IMR-90 (cell line): ENCODE measurements at regions not wholly inside any gene's neighbourhood (a gene's known extent, or its start where the extent isn't known, plus 50 kb on each side); places are given as distances from the start of the nearest gene placed in this dataset.

Source experiments
- ATAC-seq: fragments of 200-7000 bp; cut with Tn5 transposase; 2 replicates; pipeline ENCODE4 v1.9.1; 2020; ENCODE audit warnings: low read depth, mild to moderate bottlenecking, moderate library complexity
- BruUV-seq: library from RNA; stranded (reverse); fragments of 400-500 nt; replicated peaks from 2 replicates; lab custom pipeline; 2021; lab: Mats Ljungman, UMichigan
- CTCF ChIA-PET: fragments of 300-600 bp; formaldehyde crosslinking; extraction: SDS; loops from one replicate; lab custom pipeline; 2021; ENCODE audit warnings: antibody characterized with exemption; lab: Yijun Ruan, JAX
- POLR2A ChIA-PET: fragments of 300-600 bp; sonication (Branson Sonifier 250); formaldehyde crosslinking; loops from one replicate; lab custom pipeline; 2022; ENCODE audit warnings: antibody characterized with exemption; ENCODE audit not compliant: unreplicated experiment; lab: Charles Lee
- DNase-seq: peaks from one replicate; pipeline ENCODE4 v3.0.0; 2013
- H2AFZ ChIP-seq: replicated peaks from 2 replicates; pipeline ENCODE3; 2013; ENCODE audit warnings: low read length, mild to moderate bottlenecking; ENCODE audit not compliant: poor library complexity
- H2AK5ac ChIP-seq: 2 replicates; pipeline ENCODE4 v1.6.1; 2013; ENCODE audit warnings: low read depth, low read length, inconsistent platforms
- H2AK9ac ChIP-seq: replicated peaks from 2 replicates; pipeline ENCODE3; 2013; ENCODE audit warnings: mild to moderate bottlenecking, low read depth, low read length, moderate library complexity; ENCODE audit not compliant: poor library complexity
- H2BK120ac ChIP-seq: 2 replicates; pipeline ENCODE4 v1.6.1; 2013; ENCODE audit warnings: low read depth, low read length, inconsistent platforms
- H2BK15ac ChIP-seq: 3 replicates; pipeline ENCODE4 v1.6.1; 2013; ENCODE audit warnings: low read depth, low read length, inconsistent platforms
- H2BK20ac ChIP-seq: 2 replicates; pipeline ENCODE4 v1.6.1; 2013; ENCODE audit warnings: low read depth, mild to moderate bottlenecking, inconsistent platforms, low read length, moderate library complexity
- H2BK5ac ChIP-seq: 2 replicates; pipeline ENCODE4 v1.6.1; 2013; ENCODE audit warnings: mild to moderate bottlenecking, low read depth, low read length, inconsistent platforms; ENCODE audit not compliant: poor library complexity, severe bottlenecking
- H3K14ac ChIP-seq: replicated peaks from 2 replicates; pipeline ENCODE4 v1.6.1; 2013; ENCODE audit warnings: low read depth, low read length, inconsistent platforms
- H3K18ac ChIP-seq: 2 replicates; pipeline ENCODE4 v1.6.1; 2013; ENCODE audit warnings: low read depth, low read length, control low read depth
- H3K23ac ChIP-seq: 2 replicates; pipeline ENCODE4 v1.6.1; 2013; ENCODE audit warnings: low read depth, low read length, inconsistent platforms
- H3K27ac ChIP-seq: 2 replicates; pipeline ENCODE4 v1.5.1; 2013; ENCODE audit warnings: mild to moderate bottlenecking, control low read depth, low read length; ENCODE audit not compliant: insufficient read depth
- H3K27me3 ChIP-seq: 2 replicates; pipeline ENCODE4 v1.6.1; 2013; ENCODE audit warnings: low read length; ENCODE audit not compliant: control insufficient read depth, insufficient read depth
- H3K36me3 ChIP-seq: 2 replicates; pipeline ENCODE4 v1.6.1; 2013; ENCODE audit warnings: low read length, mixed read lengths; ENCODE audit not compliant: control insufficient read depth, insufficient read depth
- H3K4ac ChIP-seq: 2 replicates; pipeline ENCODE4 v1.6.1; 2013; ENCODE audit warnings: low read depth, low read length, inconsistent platforms
- H3K4me1 ChIP-seq: 2 replicates; pipeline ENCODE4 v1.6.1; 2013; ENCODE audit warnings: low read length, mixed read lengths; ENCODE audit not compliant: control insufficient read depth, insufficient read depth
- H3K4me2 ChIP-seq: 2 replicates; pipeline ENCODE4 v1.6.1; 2013; ENCODE audit warnings: low read depth, mild to moderate bottlenecking, control low read depth, low read length, moderate library complexity
- H3K4me3 ChIP-seq: 2 replicates; pipeline ENCODE4 v1.5.1; 2013; ENCODE audit warnings: low read depth, mild to moderate bottlenecking, control low read depth, low read length, moderate library complexity; ENCODE audit not compliant: insufficient read depth
- H3K56ac ChIP-seq: 2 replicates; pipeline ENCODE4 v1.6.1; 2013; ENCODE audit warnings: low read length, inconsistent platforms; ENCODE audit not compliant: insufficient read depth; ENCODE audit errors: extremely low read depth
- H3K79me1 ChIP-seq, 2 experiments: 2 replicates each; pipeline ENCODE4 v1.6.1; 2013; ENCODE audit warnings: low read length in 2 of 2, inconsistent platforms in 1 of 2, low read depth in 1 of 2
- H3K9ac ChIP-seq: 2 replicates; pipeline ENCODE4 v1.6.1; 2013; ENCODE audit warnings: low read depth, low read length, control low read depth
- H3K9me1 ChIP-seq: 2 replicates; pipeline ENCODE4 v1.6.1; 2013; ENCODE audit warnings: low read length, inconsistent platforms; ENCODE audit not compliant: insufficient read depth
- H3K9me3 ChIP-seq: 2 replicates; pipeline ENCODE4 v1.6.1; 2013; ENCODE audit warnings: low read length; ENCODE audit not compliant: control insufficient read depth, insufficient read depth
- H4K20me1 ChIP-seq: 2 replicates; pipeline ENCODE4 v1.6.1; 2013; ENCODE audit warnings: low read length, inconsistent platforms; ENCODE audit not compliant: insufficient read depth
- H4K5ac ChIP-seq: 2 replicates; pipeline ENCODE4 v1.6.1; 2013; ENCODE audit warnings: mild to moderate bottlenecking, low read depth, low read length, control low read depth
- H4K8ac ChIP-seq, 2 experiments: 2 replicates each; pipeline ENCODE4 v1.6.1; 2013; ENCODE audit warnings: low read depth in 2 of 2, low read length in 2 of 2, control low read depth in 1 of 2, inconsistent platforms in 1 of 2
- H4K91ac ChIP-seq: 2 replicates; pipeline ENCODE4 v1.6.1; 2013; ENCODE audit warnings: low read depth, low read length, inconsistent platforms; ENCODE audit not compliant: insufficient read depth
- BHLHE40 ChIP-seq: fragments of 150-350 bp; IDR thresholded peaks from 2 replicates; pipeline ENCODE4 v1.6.1; 2016; ENCODE audit warnings: mild to moderate bottlenecking, low read depth, low read length
- CEBPB ChIP-seq: IDR thresholded peaks from 2 replicates; pipeline ENCODE4 v1.6.1; 2012; ENCODE audit warnings: low read depth, low read length, improper control_type of control experiment
- CHD1 ChIP-seq: IDR thresholded peaks from 2 replicates; pipeline ENCODE4 v1.6.1; 2012; ENCODE audit warnings: low read depth, low read length, improper control_type of control experiment
- ELK1 ChIP-seq: fragments of 150-350 bp; IDR thresholded peaks from 2 replicates; pipeline ENCODE4 v1.6.1; 2016; ENCODE audit warnings: low read depth, mild to moderate bottlenecking, low read length, moderate library complexity, borderline replicate concordance
- FOS ChIP-seq: fragments of 150-350 bp; IDR thresholded peaks from 2 replicates; pipeline ENCODE4 v1.6.1; 2016; ENCODE audit warnings: low read depth, low read length
- MAFK ChIP-seq: IDR thresholded peaks from 2 replicates; pipeline ENCODE4 v1.6.1; 2012; ENCODE audit warnings: low read depth, low read length, improper control_type of control experiment
- MAZ ChIP-seq: IDR thresholded peaks from 2 replicates; pipeline ENCODE4 v1.6.1; 2012; ENCODE audit warnings: low read depth, mild to moderate bottlenecking, low read length, improper control_type of control experiment, moderate library complexity, borderline replicate concordance
- MXI1 ChIP-seq: IDR thresholded peaks from 2 replicates; pipeline ENCODE4 v1.6.1; 2012; ENCODE audit warnings: low read depth, mild to moderate bottlenecking, low read length, moderate library complexity, borderline replicate concordance
- NFE2L2 ChIP-seq: fragments of 150-350 bp; IDR thresholded peaks from 2 replicates; pipeline ENCODE4 v1.6.1; 2016; ENCODE audit warnings: low read depth, mild to moderate bottlenecking, low read length
- POLR2A ChIP-seq: IDR thresholded peaks from 2 replicates; pipeline ENCODE4 v1.6.1; 2012; ENCODE audit warnings: mild to moderate bottlenecking, low read depth, low read length
- RAD21 ChIP-seq: IDR thresholded peaks from 2 replicates; pipeline ENCODE4 v1.6.1; 2012; ENCODE audit warnings: low read length, improper control_type of control experiment
- RCOR1 ChIP-seq: IDR thresholded peaks from 2 replicates; pipeline ENCODE4 v1.6.1; 2012; ENCODE audit warnings: mild to moderate bottlenecking, low read length, improper control_type of control experiment; ENCODE audit not compliant: insufficient replicate concordance
- RFX5 ChIP-seq: IDR thresholded peaks from 2 replicates; pipeline ENCODE4 v1.8.0; 2012; ENCODE audit warnings: low read depth, mild to moderate bottlenecking, low read length, moderate library complexity
- SMC3 ChIP-seq: fragments of 150-350 bp; IDR thresholded peaks from 2 replicates; pipeline ENCODE4 v1.6.1; 2016; ENCODE audit warnings: low read depth, mild to moderate bottlenecking, antibody characterized with exemption, low read length, moderate library complexity
- WGBS, 2 experiments: methylation state at CpG; one replicate each; pipeline versions ENCODE4 v1.1.5 to v1.1.7; 2013; ENCODE audit warnings: missing lambda C conversion rate in 2 of 2; ENCODE audit not compliant: insufficient read length in 1 of 2; ENCODE audit errors: extremely low coverage in 2 of 2; 5-methylcytosine and 5-hydroxymethylcytosine counted together
- dilution Hi-C: fragments of 300-500 bp; cut with HindIII; formaldehyde crosslinking; loops from one replicate; pipeline ENCODE4 v1.14.3; 2018; ENCODE audit warnings: low sequenced_read_pairs; ENCODE audit not compliant: unreplicated experiment
- in situ Hi-C: fragments of 300-500 bp; cut with MboI; formaldehyde crosslinking; loops from 3 replicates; pipeline ENCODE4 v1.14.3; 2019; ENCODE audit warnings: low sequenced_read_pairs, inconsistent platforms, mixed read lengths
- intact Hi-C: fragments of 100-400 bp; cut with micrococcal nuclease; formaldehyde crosslinking; loops from 2 replicates; pipeline ENCODE4 v1.10.0; 2022
- TF ChIP-seq, protein P1 (sequence below): fragments of 150-350 bp; IDR thresholded peaks from 2 replicates; pipeline ENCODE4 v1.6.1; 2017; ENCODE audit warnings: mild to moderate bottlenecking, antibody characterized with exemption, low read length, low read depth
- TF ChIP-seq, protein P2 (sequence below): conservative IDR thresholded peaks from 2 replicates; pipeline ENCODE4 v1.5.1; 2012; ENCODE audit warnings: mild to moderate bottlenecking, low read depth, low read length, improper control_type of control experiment

GRCh38 chr12:115755725-115756085 is 521.8 kb downstream of the MED13L start:
- Histone ChIP-seq H3K4ac (no peak overlapping the region), H2BK120ac (no peak overlapping the region), H3K18ac (no peak overlapping the region), H3K9ac (no peak overlapping the region), H2BK15ac (no peak overlapping the region), H4K8ac (no peak overlapping the region), H3K27me3 (peaks cover 11% of the 10 kb centered on the region), H3K14ac (no peak overlapping the region), H3K4me1 (no peaks in the 10 kb centered on the region), H3K56ac (no peak overlapping the region), H2BK20ac (no peak overlapping the region), H3K9me3 (no peaks in the 10 kb centered on the region), H3K4me3 (no peak overlapping the region), H3K79me1 (no peaks in the 10 kb centered on the region), H2AK5ac (no peak overlapping the region), H2AK9ac (no peak overlapping the region), H4K5ac (no peak overlapping the region), H3K4me2 (no peak overlapping the region), H3K27ac (no peak overlapping the region), H3K9me1 (no peaks in the 10 kb centered on the region), H4K20me1 (no peaks in the 10 kb centered on the region), H3K36me3 (no peaks in the 10 kb centered on the region), H2BK5ac (no peak overlapping the region), H4K91ac (no peak overlapping the region), H3K23ac (no peak overlapping the region), H2AFZ (no peak overlapping the region)
- no peak for TF ChIP-seq MAFK
- no peak for TF ChIP-seq SMC3
- TF ChIP-seq, protein P1, sequence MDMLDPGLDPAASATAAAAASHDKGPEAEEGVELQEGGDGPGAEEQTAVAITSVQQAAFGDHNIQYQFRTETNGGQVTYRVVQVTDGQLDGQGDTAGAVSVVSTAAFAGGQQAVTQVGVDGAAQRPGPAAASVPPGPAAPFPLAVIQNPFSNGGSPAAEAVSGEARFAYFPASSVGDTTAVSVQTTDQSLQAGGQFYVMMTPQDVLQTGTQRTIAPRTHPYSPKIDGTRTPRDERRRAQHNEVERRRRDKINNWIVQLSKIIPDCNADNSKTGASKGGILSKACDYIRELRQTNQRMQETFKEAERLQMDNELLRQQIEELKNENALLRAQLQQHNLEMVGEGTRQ = no peak
- TF ChIP-seq, protein P2, sequence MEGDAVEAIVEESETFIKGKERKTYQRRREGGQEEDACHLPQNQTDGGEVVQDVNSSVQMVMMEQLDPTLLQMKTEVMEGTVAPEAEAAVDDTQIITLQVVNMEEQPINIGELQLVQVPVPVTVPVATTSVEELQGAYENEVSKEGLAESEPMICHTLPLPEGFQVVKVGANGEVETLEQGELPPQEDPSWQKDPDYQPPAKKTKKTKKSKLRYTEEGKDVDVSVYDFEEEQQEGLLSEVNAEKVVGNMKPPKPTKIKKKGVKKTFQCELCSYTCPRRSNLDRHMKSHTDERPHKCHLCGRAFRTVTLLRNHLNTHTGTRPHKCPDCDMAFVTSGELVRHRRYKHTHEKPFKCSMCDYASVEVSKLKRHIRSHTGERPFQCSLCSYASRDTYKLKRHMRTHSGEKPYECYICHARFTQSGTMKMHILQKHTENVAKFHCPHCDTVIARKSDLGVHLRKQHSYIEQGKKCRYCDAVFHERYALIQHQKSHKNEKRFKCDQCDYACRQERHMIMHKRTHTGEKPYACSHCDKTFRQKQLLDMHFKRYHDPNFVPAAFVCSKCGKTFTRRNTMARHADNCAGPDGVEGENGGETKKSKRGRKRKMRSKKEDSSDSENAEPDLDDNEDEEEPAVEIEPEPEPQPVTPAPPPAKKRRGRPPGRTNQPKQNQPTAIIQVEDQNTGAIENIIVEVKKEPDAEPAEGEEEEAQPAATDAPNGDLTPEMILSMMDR = no peak
- TF ChIP-seq FOS = no peak
- no peak for TF ChIP-seq MXI1
- TF ChIP-seq RCOR1 = no peak
- TF ChIP-seq CHD1 = no peak
- TF ChIP-seq NFE2L2 = no peak
- TF ChIP-seq ELK1 = no peak
- no peak for TF ChIP-seq RAD21
- TF ChIP-seq CEBPB = no peak
- no peak for TF ChIP-seq MAZ
- TF ChIP-seq POLR2A = no peak
- no peak for TF ChIP-seq RFX5
- no peak for TF ChIP-seq BHLHE40
- intact Hi-C loops = no loop called here
- dilution Hi-C loops = no loop called here
- POLR2A ChIA-PET = no interaction called here
- ATAC-seq (no peak), DNase-seq (no peak)
- WGBS, 2 experiments = no CpG with 5 or more reads among the region's 3 CpGs
- no TSS peak for BruUV-seq
- CTCF ChIA-PET = no interaction called here
- in situ Hi-C loops = loop anchor here (5.0 to 25.0 kb wide), 2 partner anchors 1078 to 1768 kb away; no protein-coding TSS in a partner anchor
